ENCODE measurements at regions not wholly inside any gene's neighbourhood (a gene's known extent, or its start where the extent isn't known, plus 50 kb on each side); places are given as distances from the start of the nearest gene placed in this dataset.
A peak's percentile ranks its signal among the peaks of the same experiment; 100 is the strongest.

DNA sequence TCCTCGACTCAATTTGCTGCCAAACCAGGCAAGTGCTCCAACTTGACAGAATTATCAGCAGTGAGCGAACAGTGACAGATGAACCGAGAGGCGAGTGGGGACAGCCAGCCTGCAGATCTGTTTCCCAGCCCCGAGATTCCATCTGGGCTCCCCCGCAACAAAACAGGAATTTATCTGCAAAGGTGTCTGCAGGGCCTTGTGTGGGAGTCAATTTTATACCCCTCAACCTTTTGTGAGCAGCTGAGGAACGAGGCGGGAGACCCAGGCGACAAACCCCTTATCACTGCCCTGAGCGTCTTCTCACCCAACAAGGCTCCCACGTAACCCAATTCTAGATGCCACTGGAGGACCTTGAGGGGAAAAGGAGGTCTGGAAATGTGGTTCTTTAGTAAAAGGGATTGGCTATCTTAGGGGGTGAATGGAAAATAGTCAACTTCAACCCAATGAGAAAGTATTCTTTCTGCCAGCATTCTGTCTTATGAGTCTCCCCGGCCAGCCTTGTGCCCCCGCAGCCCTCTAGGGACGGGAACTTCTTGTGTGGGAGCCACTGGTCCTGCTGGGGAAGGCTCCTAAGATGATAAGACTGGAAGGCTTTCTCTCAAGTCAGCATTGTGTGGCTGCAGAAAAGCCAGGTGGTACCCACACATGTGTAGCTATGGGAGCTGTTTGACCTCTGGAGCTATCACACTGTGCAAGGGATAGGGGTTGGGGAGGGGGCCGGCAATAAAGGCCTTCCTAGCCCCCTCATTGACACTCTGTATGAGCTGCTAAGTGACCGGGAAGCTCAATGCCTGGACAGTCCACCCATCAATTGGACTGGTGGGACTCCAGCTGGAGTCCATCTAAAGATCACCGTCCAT, 527.9 kb downstream of the SHQ1 start:
- no peak overlapping the region for H3K27ac ChIP-seq
- WGBS (ENCODE audit: insufficient coverage, low coverage, low lambda C conversion rate, missing lambda C conversion rate) = 87% methylated on average over 9 of the region's 17 CpGs
- H3K4me3 ChIP-seq = no peak overlapping the region
- intact Hi-C loops (cut with DNase I) = no loop called here
- no peaks in the 10 kb centered on the region for H3K27me3 ChIP-seq
- DNase-seq = no peak
- H3K9me3 ChIP-seq = no peaks in the 10 kb centered on the region
- H3K36me3 ChIP-seq = no peaks in the 10 kb centered on the region
- TF ChIP-seq, protein P1, sequence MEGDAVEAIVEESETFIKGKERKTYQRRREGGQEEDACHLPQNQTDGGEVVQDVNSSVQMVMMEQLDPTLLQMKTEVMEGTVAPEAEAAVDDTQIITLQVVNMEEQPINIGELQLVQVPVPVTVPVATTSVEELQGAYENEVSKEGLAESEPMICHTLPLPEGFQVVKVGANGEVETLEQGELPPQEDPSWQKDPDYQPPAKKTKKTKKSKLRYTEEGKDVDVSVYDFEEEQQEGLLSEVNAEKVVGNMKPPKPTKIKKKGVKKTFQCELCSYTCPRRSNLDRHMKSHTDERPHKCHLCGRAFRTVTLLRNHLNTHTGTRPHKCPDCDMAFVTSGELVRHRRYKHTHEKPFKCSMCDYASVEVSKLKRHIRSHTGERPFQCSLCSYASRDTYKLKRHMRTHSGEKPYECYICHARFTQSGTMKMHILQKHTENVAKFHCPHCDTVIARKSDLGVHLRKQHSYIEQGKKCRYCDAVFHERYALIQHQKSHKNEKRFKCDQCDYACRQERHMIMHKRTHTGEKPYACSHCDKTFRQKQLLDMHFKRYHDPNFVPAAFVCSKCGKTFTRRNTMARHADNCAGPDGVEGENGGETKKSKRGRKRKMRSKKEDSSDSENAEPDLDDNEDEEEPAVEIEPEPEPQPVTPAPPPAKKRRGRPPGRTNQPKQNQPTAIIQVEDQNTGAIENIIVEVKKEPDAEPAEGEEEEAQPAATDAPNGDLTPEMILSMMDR (IDR thresholded peaks at IDR 0.05) = no peak
- no peak for TF ChIP-seq POLR2A (IDR thresholded peaks at IDR 0.05)
- H3K4me1 ChIP-seq = peaks cover 0 to 18% (median 8%) of the 10 kb centered on the region in 4 donors
- ATAC-seq = no peak

DNA sequence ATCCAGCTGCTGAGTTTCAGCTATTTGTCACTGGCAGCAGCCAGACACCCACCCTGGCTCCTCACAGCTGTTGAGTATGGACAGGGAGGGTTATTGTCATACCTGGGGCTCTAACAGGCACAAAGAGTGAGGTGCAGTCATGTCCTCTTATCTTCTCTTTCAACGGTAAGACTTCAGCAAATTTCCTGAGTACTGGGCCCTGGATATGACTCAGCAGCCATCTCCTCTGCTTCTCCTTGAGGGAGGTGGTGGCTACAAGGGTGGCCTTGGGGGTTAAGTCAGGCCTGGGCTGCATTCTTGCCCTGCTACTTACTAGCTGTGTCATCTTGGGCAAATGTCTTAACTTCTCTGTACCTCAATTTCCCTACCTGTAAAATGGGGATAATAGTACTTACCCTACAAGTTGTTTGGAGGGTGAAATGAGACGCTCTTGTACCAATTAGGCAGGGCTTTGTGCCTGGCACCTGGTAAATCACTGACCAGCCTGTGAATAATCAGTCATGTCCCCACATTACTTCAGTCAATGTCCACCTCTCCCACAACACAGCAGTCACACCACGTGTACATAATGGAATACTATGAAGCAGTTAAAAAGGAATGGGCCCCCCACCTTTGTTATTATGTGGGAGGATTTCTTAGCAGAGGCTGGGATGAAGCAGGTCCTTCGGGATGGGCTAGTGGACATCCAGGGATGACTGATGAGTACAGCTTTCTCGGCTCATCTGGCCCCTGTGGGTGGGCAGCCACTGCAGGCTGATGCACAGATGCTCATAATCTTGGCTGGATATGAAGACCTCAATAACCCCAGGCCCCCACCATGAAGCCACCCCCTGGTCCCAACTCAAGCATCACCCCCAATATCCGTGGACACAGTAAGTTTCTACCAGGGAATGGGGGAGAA, 528.8 kb downstream of the SHQ1 start:
- WGBS (ENCODE audit: insufficient coverage, low coverage, low lambda C conversion rate, missing lambda C conversion rate) = 76% methylated on average over 3 of the region's 6 CpGs
- TF ChIP-seq POLR2A (IDR thresholded peaks at IDR 0.05) = no peak
- TF ChIP-seq, protein P1 (IDR thresholded peaks at IDR 0.05) = no peak
- ATAC-seq (no peak), DNase-seq (no peak)
- H3K36me3 ChIP-seq = no peaks in the 10 kb centered on the region
- H3K9me3 ChIP-seq = no peaks in the 10 kb centered on the region
- no peak overlapping the region for H3K4me3 ChIP-seq
- intact Hi-C loops (cut with DNase I) = no loop called here
- H3K27ac ChIP-seq = no peak overlapping the region
- H3K4me1 ChIP-seq = peaks cover 0 to 18% (median 8%) of the 10 kb centered on the region in 4 donors
- no peaks in the 10 kb centered on the region for H3K27me3 ChIP-seq

DNA sequence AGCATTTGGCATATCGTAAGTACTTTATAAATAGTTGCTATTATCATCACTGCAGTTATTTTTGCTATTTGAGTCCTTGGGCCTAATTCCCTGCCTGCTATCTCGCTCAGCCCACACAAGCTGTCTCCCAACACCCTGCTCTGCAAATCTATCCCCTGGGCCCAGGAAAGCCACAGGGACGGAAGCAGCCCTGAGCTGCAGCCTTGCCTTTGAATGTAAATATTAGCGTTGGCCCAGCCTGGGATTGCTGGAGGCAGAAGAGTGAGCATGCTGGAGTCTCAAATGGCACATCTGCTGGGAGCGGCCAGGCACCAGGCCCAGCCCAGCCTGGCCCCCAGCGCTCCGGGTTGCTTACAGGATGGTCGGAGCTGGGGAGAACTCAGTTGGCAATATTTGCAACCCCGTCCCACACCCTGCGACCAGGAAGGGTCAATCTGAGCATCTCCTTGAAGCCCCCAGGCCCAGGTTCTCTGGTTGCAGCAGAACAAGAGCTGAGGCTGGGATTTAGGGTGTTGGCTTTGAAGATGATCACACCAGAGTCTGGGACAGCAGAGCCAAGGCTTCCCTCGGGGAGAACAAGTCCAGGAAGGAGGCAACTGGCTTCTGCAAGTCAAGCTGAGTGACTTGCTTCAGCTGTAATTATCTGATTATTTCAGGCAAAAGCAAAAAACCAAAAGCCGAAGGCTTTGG, 529.6 kb downstream of the SHQ1 start:
- intact Hi-C loops (cut with DNase I) = no loop called here
- DNase-seq = peak; percentile 35 to 68 (median 60)
- peak; percentile 59 to 69 (median 67) for ATAC-seq
- Histone ChIP-seq H3K9me3 (no peaks in the 10 kb centered on the region), H3K36me3 (no peaks in the 10 kb centered on the region), H3K27me3 (no peaks in the 10 kb centered on the region), H3K4me1 (peaks cover 0 to 18% (median 8%) of the 10 kb centered on the region in 4 donors), H3K4me3 (no peak overlapping the region), H3K27ac (peak overlapping the region in 1 of 3 donors; percentile 18)
- no peak for TF ChIP-seq POLR2A (IDR thresholded peaks at IDR 0.05)
- TF ChIP-seq, protein P1 (IDR thresholded peaks at IDR 0.05) = no peak
- WGBS (ENCODE audit: insufficient coverage, low coverage, low lambda C conversion rate, missing lambda C conversion rate) = 69% methylated on average over 7 of the region's 12 CpGs

DNA sequence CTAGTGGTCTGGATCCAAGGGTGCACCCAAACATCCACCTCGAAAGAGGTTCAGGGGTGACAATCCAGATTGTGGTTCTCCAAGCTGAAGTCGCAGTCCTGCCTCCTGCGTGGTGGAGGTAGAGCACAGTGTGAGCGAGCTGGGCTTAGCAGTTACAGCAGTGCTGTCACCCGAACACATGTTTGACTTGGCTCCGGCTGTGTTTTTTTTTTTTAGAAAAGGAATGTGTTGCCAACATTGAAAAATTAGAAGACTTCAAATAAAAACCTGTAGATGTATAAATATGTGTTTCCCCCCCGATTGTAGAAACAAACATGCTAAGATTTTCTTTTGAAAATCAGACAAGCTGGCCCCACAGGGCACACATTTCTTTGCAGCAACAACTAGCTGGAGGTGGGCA, 530.8 kb downstream of the SHQ1 start:
- Histone ChIP-seq H3K27me3 (no peaks in the 10 kb centered on the region), H3K27ac (peak overlapping the region in 2 of 3 donors; percentile 25 to 62), H3K4me3 (no peak overlapping the region), H3K36me3 (no peaks in the 10 kb centered on the region), H3K9me3 (no peaks in the 10 kb centered on the region), H3K4me1 (peaks cover 0 to 18% (median 8%) of the 10 kb centered on the region in 4 donors)
- DNase-seq (peak; percentile 55 to 69 (median 67)), ATAC-seq (peak; percentile 84 to 89 (median 86))
- TF ChIP-seq POLR2A (IDR thresholded peaks at IDR 0.05) = no peak
- intact Hi-C loops (cut with DNase I) = no loop called here
- 11% methylated on average over 2 of the region's 7 CpGs for WGBS (ENCODE audit: insufficient coverage, low coverage, low lambda C conversion rate, missing lambda C conversion rate)

Measured in right lobe of liver (tissue), 6 donors.